CD14-positive monocyte (primary cell): ENCODE measurements at regions not wholly inside any gene's neighbourhood (a gene's known extent, or its start where the extent isn't known, plus 50 kb on each side); places are given as distances from the start of the nearest gene placed in this dataset.

Experiments used
- DNase-seq, 3 donors: peaks; one replicate each; pipeline ENCODE4 v3.0.0-alpha.2; 2011 to 2022
- H2AFZ ChIP-seq: 2 replicates; pipeline ENCODE4 v1.6.0; 2012; ENCODE audit warnings: mild to moderate bottlenecking, low read depth, low read length, inconsistent platforms; ENCODE audit not compliant: insufficient read depth, poor library complexity, severe bottlenecking
- H3K27ac ChIP-seq, 2 donors: 1 replicate in 1 of 2; 2 replicates in 1 of 2; pipeline ENCODE4 v1.5.1; 2012 to 2013; ENCODE audit warnings: low read length in 2 of 2, control low read depth in 1 of 2, inconsistent platforms in 1 of 2, low read depth in 1 of 2, mild to moderate bottlenecking in 1 of 2
- H3K27me3 ChIP-seq, 2 donors: one replicate each; pipeline versions ENCODE4 v1.6.0 to v1.6.1; 2011 to 2013; ENCODE audit warnings: low read length in 2 of 2; ENCODE audit not compliant: control insufficient read depth in 2 of 2, insufficient read depth in 2 of 2
- H3K36me3 ChIP-seq, 2 donors: replicated peaks in 1 of 2; 1 replicate in 1 of 2; 2 replicates in 1 of 2; pipeline versions ENCODE4 v1.5.1 to v1.6.1; 2012 to 2013; ENCODE audit warnings: low read length in 2 of 2, control low read depth in 1 of 2, inconsistent platforms in 1 of 2, mild to moderate bottlenecking in 1 of 2; ENCODE audit not compliant: insufficient read depth in 2 of 2, control insufficient read depth in 1 of 2
- H3K4me1 ChIP-seq, 2 donors: 1 replicate in 1 of 2; 2 replicates in 1 of 2; pipeline versions ENCODE4 v1.5.1 to v1.6.1; 2012 to 2013; ENCODE audit warnings: low read length in 2 of 2, control low read depth in 1 of 2, inconsistent platforms in 1 of 2, mild to moderate bottlenecking in 1 of 2, moderate library complexity in 1 of 2; ENCODE audit not compliant: insufficient read depth in 2 of 2, control insufficient read depth in 1 of 2
- H3K4me2 ChIP-seq: replicated peaks from 2 replicates; pipeline ENCODE3; 2012; ENCODE audit warnings: low read length, moderate library complexity, mild to moderate bottlenecking; ENCODE audit not compliant: poor library complexity, severe bottlenecking; ENCODE audit errors: extremely low read depth
- H3K4me3 ChIP-seq, 3 experiments: fragments of 200-600 bp in 1 of 3; sonication (generic) in 1 of 3; replicated peaks in 1 of 3; 1 replicate in 2 of 3; 2 replicates in 1 of 3; pipeline ENCODE4 v1.5.1; 2011 to 2013; ENCODE audit warnings: low read length in 3 of 3, mild to moderate bottlenecking in 3 of 3, control low read depth in 2 of 3, low read depth in 2 of 3, inconsistent platforms in 1 of 3, moderate library complexity in 1 of 3
- H3K79me2 ChIP-seq: 2 replicates; pipeline ENCODE4 v1.6.0; 2012; ENCODE audit warnings: mild to moderate bottlenecking, control low read depth, inconsistent platforms, low read length, moderate library complexity; ENCODE audit not compliant: insufficient read depth
- H3K9ac ChIP-seq: 2 replicates; pipeline ENCODE4 v1.6.0; 2017; ENCODE audit warnings: low read length, mild to moderate bottlenecking; ENCODE audit not compliant: insufficient read depth, poor library complexity, severe bottlenecking
- H3K9me3 ChIP-seq, 2 donors: replicated peaks in 1 of 2; 1 replicate in 1 of 2; 2 replicates in 1 of 2; pipeline versions ENCODE4 v1.5.1 to v1.6.1; 2012 to 2013; ENCODE audit warnings: low read length in 2 of 2, control low read depth in 1 of 2; ENCODE audit not compliant: control insufficient read depth in 1 of 2, insufficient read depth in 1 of 2
- H4K20me1 ChIP-seq: 2 replicates; pipeline ENCODE4 v1.6.0; 2012; ENCODE audit warnings: mild to moderate bottlenecking, low read length, control low read depth, moderate library complexity; ENCODE audit not compliant: insufficient read depth
- H3K27ac Mint-ChIP-seq, 7 donors: one replicate each; pipeline ENCODE4 v1.8.0; 2020; ENCODE audit warnings: mild to moderate bottlenecking in 7 of 7, mixed read lengths in 7 of 7, moderate library complexity in 6 of 7, inconsistent platforms in 2 of 7
- H3K27me3 Mint-ChIP-seq, 3 donors: one replicate each; pipeline ENCODE4 v1.8.0; 2021 to 2022; ENCODE audit warnings: low read depth in 3 of 3, mild to moderate bottlenecking in 3 of 3, mixed read lengths in 3 of 3, moderate library complexity in 3 of 3, inconsistent platforms in 1 of 3
- H3K36me3 Mint-ChIP-seq, 2 donors: one replicate each; pipeline ENCODE4 v1.8.0; 2020; ENCODE audit warnings: mixed read lengths in 2 of 2, inconsistent platforms in 1 of 2, mild to moderate bottlenecking in 1 of 2
- H3K4me1 Mint-ChIP-seq: one replicate; pipeline ENCODE4 v1.8.0; 2020; ENCODE audit warnings: mild to moderate bottlenecking, mixed read lengths
- H3K4me3 Mint-ChIP-seq, 2 donors: one replicate each; pipeline ENCODE4 v1.8.0; 2020; ENCODE audit warnings: mild to moderate bottlenecking in 2 of 2, mixed read lengths in 2 of 2, moderate library complexity in 1 of 2
- H3K9me3 Mint-ChIP-seq, 7 donors: one replicate each; pipeline ENCODE4 v1.8.0; 2020 to 2022; ENCODE audit warnings: mixed read lengths in 7 of 7, mild to moderate bottlenecking in 6 of 7, moderate library complexity in 6 of 7, inconsistent platforms in 2 of 7
- CTCF ChIP-seq: fragments of 200-600 bp; IDR thresholded peaks from one replicate; pipeline ENCODE4 v1.8.0; 2022; ENCODE audit warnings: antibody characterized with exemption, mild to moderate bottlenecking
- WGBS: methylation state at CpG from one replicate; pipeline ENCODE4 v1.1.5; 2013; ENCODE audit warnings: missing lambda C conversion rate; ENCODE audit not compliant: insufficient coverage; 5-methylcytosine and 5-hydroxymethylcytosine counted together
- intact Hi-C, 2 donors: fragments of 100-400 bp; cut with micrococcal nuclease; formaldehyde crosslinking; loops; one replicate each; pipeline versions ENCODE4 v1.15.0 to v1.15.1; 2023

- Histone ChIP-seq H3K9ac (no peak overlapping the region), H2AFZ (no peak overlapping the region), H3K4me1 (no peaks in the 10 kb centered on the region), H3K27ac (no peak overlapping the region), H3K4me3 (no peak overlapping the region), H3K9me3 (peaks cover 20 to 25% of the 10 kb centered on the region in 2 donors), H3K27me3 (no peaks in the 10 kb centered on the region), H3K36me3 (no peaks in the 10 kb centered on the region), H4K20me1 (no peaks in the 10 kb centered on the region), H3K4me2 (no peak overlapping the region), H3K79me2 (no peaks in the 10 kb centered on the region)
- TF ChIP-seq CTCF: no peak
- peaks cover 9 to 24% (median 12%) of the 10 kb centered on the region in 7 donors for H3K9me3 Mint-ChIP-seq
- no peaks in the 10 kb centered on the region for H3K36me3 Mint-ChIP-seq
- peaks cover 0 to 2% (median 0%) of the 10 kb centered on the region in 3 donors for H3K27me3 Mint-ChIP-seq
- WGBS: 86% methylated on average over 2 of the region's 2 CpGs
- no peaks in the 10 kb centered on the region for H3K4me1 Mint-ChIP-seq
- H3K4me3 Mint-ChIP-seq: no peak overlapping the region
- intact Hi-C loops: no loop called here
- DNase-seq: no peak
- H3K27ac Mint-ChIP-seq: no peak overlapping the region
These were observed 921.9 kb downstream of the QKI start for GRCh38 chr6:164336455-164336854.

GRCh38 chr6:164331026-164331425 is 916.5 kb downstream of the QKI start:
- H3K27me3 ChIP-seq: no peaks in the 10 kb centered on the region
- H3K4me3 ChIP-seq: no peak overlapping the region
- H3K4me1 ChIP-seq: no peaks in the 10 kb centered on the region
- no peaks in the 10 kb centered on the region for H3K79me2 ChIP-seq
- DNase-seq: no peak
- no peak overlapping the region for H2AFZ ChIP-seq
- no peak overlapping the region for H3K4me3 Mint-ChIP-seq
- no peaks in the 10 kb centered on the region for H4K20me1 ChIP-seq
- H3K9me3 ChIP-seq: peaks cover 5 to 6% of the 10 kb centered on the region in 2 donors
- H3K4me2 ChIP-seq: no peak overlapping the region
- no peaks in the 10 kb centered on the region for H3K36me3 ChIP-seq
- no peaks in the 10 kb centered on the region for H3K36me3 Mint-ChIP-seq
- no peaks in the 10 kb centered on the region for H3K4me1 Mint-ChIP-seq
- no peak overlapping the region for H3K27ac ChIP-seq
- WGBS: no CpG with 5 or more reads among the region's 2 CpGs
- no peaks in the 10 kb centered on the region for H3K27me3 Mint-ChIP-seq
- no peak overlapping the region for H3K9ac ChIP-seq
- no peak for TF ChIP-seq CTCF
- H3K27ac Mint-ChIP-seq: no peak overlapping the region
- intact Hi-C loops: no loop called here
- peaks cover 0 to 3% (median 1%) of the 10 kb centered on the region in 7 donors for H3K9me3 Mint-ChIP-seq
